ENCODE measurements at regions not wholly inside any gene's neighbourhood (a gene's known extent, or its start where the extent isn't known, plus 50 kb on each side); places are given as distances from the start of the nearest gene placed in this dataset.

DNA sequence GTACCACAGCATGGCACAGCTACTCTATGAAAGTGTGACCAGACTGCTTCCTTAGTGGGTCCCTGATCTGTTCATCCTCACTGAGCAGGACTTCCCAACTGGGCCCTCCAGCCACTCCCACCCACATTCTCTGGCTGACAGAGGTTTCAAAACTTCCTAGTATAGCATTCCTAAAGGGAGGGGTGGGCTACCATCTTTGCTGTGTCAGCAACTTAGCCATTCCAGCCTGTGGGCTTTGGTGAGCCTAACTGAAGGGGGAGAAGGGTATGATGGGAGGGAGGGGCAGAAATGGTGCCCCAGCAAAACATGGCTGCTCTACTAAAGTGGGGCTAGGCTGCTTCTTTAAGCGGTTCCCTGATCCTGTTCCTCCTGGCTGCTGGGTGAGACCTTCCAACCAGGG lies 265.2 kb upstream of the ADGRL4 start:
- Histone ChIP-seq H3K36me3 (ENCODE audit: control insufficient read depth, insufficient read depth, low read length) (no peaks in the 10 kb centered on the region), H3K4me3 (ENCODE audit: low read depth, low read length) (no peak overlapping the region), H3K27me3 (ENCODE audit: control insufficient read depth, insufficient read depth, low read length) (no peaks in the 10 kb centered on the region), H3K27ac (ENCODE audit: low read depth, low read length) (no peak overlapping the region), H3K4me1 (ENCODE audit: control insufficient read depth, insufficient read depth, low read length) (no peaks in the 10 kb centered on the region), H3K9ac (ENCODE audit: low read depth, low read length) (no peak overlapping the region), H3K9me3 (ENCODE audit: control insufficient read depth, insufficient read depth, low read length) (peaks cover 10% of the 10 kb centered on the region; the same call in 1 of the 2 replicates)

- Histone ChIP-seq H3K27me3 (ENCODE audit: control insufficient read depth, insufficient read depth, low read length) (no peaks in the 10 kb centered on the region), H3K9ac (ENCODE audit: low read depth, low read length) (no peak overlapping the region), H3K36me3 (ENCODE audit: control insufficient read depth, insufficient read depth, low read length) (no peaks in the 10 kb centered on the region), H3K9me3 (ENCODE audit: control insufficient read depth, insufficient read depth, low read length) (no peaks in the 10 kb centered on the region), H3K4me1 (ENCODE audit: control insufficient read depth, insufficient read depth, low read length) (peaks cover 46% of the 10 kb centered on the region), H3K27ac (ENCODE audit: low read depth, low read length) (no peak overlapping the region), H3K4me3 (ENCODE audit: low read depth, low read length) (no peak overlapping the region)
Measured at GRCh38 chr1:79264975-79265818, 258.7 kb upstream of the ADGRL4 start.

DNA sequence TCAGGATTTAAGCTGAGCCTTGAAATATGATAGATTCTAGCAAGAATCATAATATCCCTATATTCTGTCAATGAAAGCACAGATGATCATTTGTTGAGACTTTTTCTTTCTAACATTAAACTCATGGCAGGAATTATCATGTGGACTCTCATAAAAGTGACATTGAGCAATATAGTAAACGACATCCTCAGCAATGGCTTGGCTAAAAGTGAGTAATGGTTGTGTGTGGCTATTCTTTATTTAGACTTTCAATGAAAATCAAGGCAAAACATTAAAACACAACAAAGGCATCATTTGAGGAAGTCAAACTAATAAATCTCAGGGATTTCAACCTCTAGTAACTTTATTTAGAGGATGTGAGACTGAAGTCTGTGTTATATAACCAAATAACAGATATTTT lies 257.8 kb upstream of the ADGRL4 start:
- H3K4me1 ChIP-seq (ENCODE audit: control insufficient read depth, insufficient read depth, low read length) = peaks cover 50% of the 10 kb centered on the region
- no peak overlapping the region for H3K4me3 ChIP-seq (ENCODE audit: low read depth, low read length)
- no peaks in the 10 kb centered on the region for H3K27me3 ChIP-seq (ENCODE audit: control insufficient read depth, insufficient read depth, low read length)
- no peak overlapping the region for H3K9ac ChIP-seq (ENCODE audit: low read depth, low read length)
- peak overlapping the region; percentile 90 for H3K27ac ChIP-seq (ENCODE audit: low read depth, low read length)
- no peaks in the 10 kb centered on the region for H3K9me3 ChIP-seq (ENCODE audit: control insufficient read depth, insufficient read depth, low read length)
- no peaks in the 10 kb centered on the region for H3K36me3 ChIP-seq (ENCODE audit: control insufficient read depth, insufficient read depth, low read length)

DNA sequence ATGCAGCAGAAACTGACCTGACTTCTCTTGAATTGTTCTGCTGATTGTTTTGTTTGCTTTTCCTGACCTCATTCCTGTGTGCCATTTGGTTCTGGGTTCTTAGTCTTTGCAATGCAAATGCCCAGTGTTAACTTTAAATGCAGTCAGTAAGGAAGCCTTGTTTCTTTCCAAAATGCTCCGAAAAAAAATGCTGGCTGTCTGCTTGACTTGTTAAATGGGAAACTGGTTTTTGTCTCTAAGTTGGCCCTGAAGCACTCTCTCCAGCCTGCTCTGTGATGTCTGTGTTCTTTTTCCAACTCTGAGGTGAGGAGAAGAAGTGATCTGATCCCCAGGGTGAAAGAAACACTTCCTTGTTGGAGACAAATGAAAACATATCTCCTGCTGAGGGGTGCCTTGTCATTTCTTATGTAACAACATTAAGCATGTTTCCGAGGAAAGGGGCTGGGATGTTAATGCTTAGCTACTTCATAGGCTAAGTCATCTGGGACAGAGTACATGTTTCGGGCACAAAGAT lies 256.3 kb upstream of the ADGRL4 start:
- H3K4me3 ChIP-seq (ENCODE audit: low read depth, low read length) = peak overlapping the region; percentile 22; the same call in 1 of the 2 replicates
- H3K9me3 ChIP-seq (ENCODE audit: control insufficient read depth, insufficient read depth, low read length) = no peaks in the 10 kb centered on the region
- H3K27ac ChIP-seq (ENCODE audit: low read depth, low read length) = peak overlapping the region; percentile 90
- H3K27me3 ChIP-seq (ENCODE audit: control insufficient read depth, insufficient read depth, low read length) = no peaks in the 10 kb centered on the region
- peak overlapping the region; percentile 16 for H3K9ac ChIP-seq (ENCODE audit: low read depth, low read length)
- H3K4me1 ChIP-seq (ENCODE audit: control insufficient read depth, insufficient read depth, low read length) = peaks cover 55% of the 10 kb centered on the region
- no peaks in the 10 kb centered on the region for H3K36me3 ChIP-seq (ENCODE audit: control insufficient read depth, insufficient read depth, low read length)

- H3K9ac ChIP-seq (ENCODE audit: low read depth, low read length) = no peak overlapping the region
- H3K27ac ChIP-seq (ENCODE audit: low read depth, low read length) = no peak overlapping the region
- no peaks in the 10 kb centered on the region for H3K9me3 ChIP-seq (ENCODE audit: control insufficient read depth, insufficient read depth, low read length)
Measured at GRCh38 chr1:79259390-79260336, 253.1 kb upstream of the ADGRL4 start.

GRCh38 chr1:79255421-79255820 lies 248.9 kb upstream of the ADGRL4 start:
- H3K9me3 ChIP-seq (ENCODE audit: control insufficient read depth, insufficient read depth, low read length) = no peaks in the 10 kb centered on the region
- no peak overlapping the region for H3K4me3 ChIP-seq (ENCODE audit: low read depth, low read length)
- peaks cover 11% of the 10 kb centered on the region for H3K4me1 ChIP-seq (ENCODE audit: control insufficient read depth, insufficient read depth, low read length)
- H3K36me3 ChIP-seq (ENCODE audit: control insufficient read depth, insufficient read depth, low read length) = no peaks in the 10 kb centered on the region
- no peak overlapping the region for H3K9ac ChIP-seq (ENCODE audit: low read depth, low read length)
- no peak overlapping the region for H3K27ac ChIP-seq (ENCODE audit: low read depth, low read length)
- H3K27me3 ChIP-seq (ENCODE audit: control insufficient read depth, insufficient read depth, low read length) = no peaks in the 10 kb centered on the region

More at GRCh38 chr1:79259390-79260336, 253.1 kb upstream of the ADGRL4 start:
- no peak overlapping the region for H3K4me3 ChIP-seq (ENCODE audit: low read depth, low read length)
- H3K27me3 ChIP-seq (ENCODE audit: control insufficient read depth, insufficient read depth, low read length) = no peaks in the 10 kb centered on the region
- H3K4me1 ChIP-seq (ENCODE audit: control insufficient read depth, insufficient read depth, low read length) = peaks cover 52% of the 10 kb centered on the region
- no peaks in the 10 kb centered on the region for H3K36me3 ChIP-seq (ENCODE audit: control insufficient read depth, insufficient read depth, low read length)

- Histone ChIP-seq H3K27ac (ENCODE audit: low read depth, low read length) (no peak overlapping the region), H3K4me1 (ENCODE audit: control insufficient read depth, insufficient read depth, low read length) (no peaks in the 10 kb centered on the region), H3K9me3 (ENCODE audit: control insufficient read depth, insufficient read depth, low read length) (no peaks in the 10 kb centered on the region), H3K36me3 (ENCODE audit: control insufficient read depth, insufficient read depth, low read length) (no peaks in the 10 kb centered on the region), H3K27me3 (ENCODE audit: control insufficient read depth, insufficient read depth, low read length) (no peaks in the 10 kb centered on the region), H3K4me3 (ENCODE audit: low read depth, low read length) (no peak overlapping the region), H3K9ac (ENCODE audit: low read depth, low read length) (no peak overlapping the region)
Measured at GRCh38 chr1:79252598-79252997, 246.1 kb upstream of the ADGRL4 start.

DNA sequence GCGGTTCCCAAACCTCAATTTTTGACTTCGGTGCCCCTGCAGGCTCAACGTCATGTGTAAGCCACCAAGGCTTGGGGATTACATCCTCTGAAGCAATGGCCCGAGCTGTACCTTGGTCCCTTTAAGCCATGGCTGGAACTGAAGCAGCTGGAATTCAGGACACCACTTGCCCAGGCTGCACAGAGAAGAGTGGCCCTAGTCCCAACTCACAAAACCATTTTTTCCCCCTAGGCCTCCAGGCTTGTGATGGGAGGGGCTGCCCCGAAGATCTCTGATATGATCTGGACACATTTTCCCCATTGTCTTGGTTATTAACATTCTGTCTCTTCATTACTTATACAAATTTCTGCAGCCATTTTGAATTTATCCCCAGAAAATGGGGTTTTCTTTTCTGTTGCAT lies 233.3 kb upstream of the ADGRL4 start:
- no peak overlapping the region for H3K27ac ChIP-seq (ENCODE audit: low read depth, low read length)
- H3K4me3 ChIP-seq (ENCODE audit: low read depth, low read length) = no peak overlapping the region
- H3K27me3 ChIP-seq (ENCODE audit: control insufficient read depth, insufficient read depth, low read length) = no peaks in the 10 kb centered on the region
- no peak overlapping the region for H3K9ac ChIP-seq (ENCODE audit: low read depth, low read length)
- no peaks in the 10 kb centered on the region for H3K36me3 ChIP-seq (ENCODE audit: control insufficient read depth, insufficient read depth, low read length)
- peaks cover 15% of the 10 kb centered on the region for H3K4me1 ChIP-seq (ENCODE audit: control insufficient read depth, insufficient read depth, low read length)
- H3K9me3 ChIP-seq (ENCODE audit: control insufficient read depth, insufficient read depth, low read length) = peaks cover 16% of the 10 kb centered on the region

- peaks cover 13% of the 10 kb centered on the region for H3K9me3 ChIP-seq (ENCODE audit: control insufficient read depth, insufficient read depth, low read length)
- H3K27me3 ChIP-seq (ENCODE audit: control insufficient read depth, insufficient read depth, low read length) = no peaks in the 10 kb centered on the region
- no peaks in the 10 kb centered on the region for H3K36me3 ChIP-seq (ENCODE audit: control insufficient read depth, insufficient read depth, low read length)
- H3K27ac ChIP-seq (ENCODE audit: low read depth, low read length) = peak overlapping the region; percentile 21
- peaks cover 15% of the 10 kb centered on the region for H3K4me1 ChIP-seq (ENCODE audit: control insufficient read depth, insufficient read depth, low read length)
- H3K9ac ChIP-seq (ENCODE audit: low read depth, low read length) = no peak overlapping the region
- no peak overlapping the region for H3K4me3 ChIP-seq (ENCODE audit: low read depth, low read length)
Measured at GRCh38 chr1:79235301-79236002, 228.9 kb upstream of the ADGRL4 start.

DNA sequence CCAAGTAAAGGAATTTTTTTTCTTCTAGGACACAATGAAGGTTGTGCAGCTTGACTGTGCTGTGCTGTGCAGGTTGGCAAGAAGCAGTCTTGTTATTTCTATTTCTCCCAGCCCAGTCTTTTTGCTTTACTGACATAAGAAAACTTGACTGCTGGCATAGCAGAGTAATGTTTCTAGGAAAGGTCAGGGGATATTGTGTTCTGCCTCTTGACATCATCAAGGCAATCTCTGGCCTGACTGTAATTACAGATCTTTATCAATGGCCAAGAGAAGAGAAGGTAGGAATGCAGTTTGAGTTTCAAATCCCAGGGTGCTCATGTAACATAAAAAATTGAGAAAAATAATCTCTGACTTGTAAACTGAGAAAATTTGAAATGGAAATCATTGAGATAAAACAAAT lies 226.3 kb upstream of the ADGRL4 start:
- Histone ChIP-seq H3K27me3 (ENCODE audit: control insufficient read depth, insufficient read depth, low read length) (no peaks in the 10 kb centered on the region), H3K36me3 (ENCODE audit: control insufficient read depth, insufficient read depth, low read length) (no peaks in the 10 kb centered on the region), H3K4me3 (ENCODE audit: low read depth, low read length) (no peak overlapping the region), H3K4me1 (ENCODE audit: control insufficient read depth, insufficient read depth, low read length) (peaks cover 15% of the 10 kb centered on the region), H3K9me3 (ENCODE audit: control insufficient read depth, insufficient read depth, low read length) (0 out of 2 replicates have a peak, but pooled peaks cover 6% of the 10 kb centered on the region), H3K27ac (ENCODE audit: low read depth, low read length) (no peak overlapping the region), H3K9ac (ENCODE audit: low read depth, low read length) (no peak overlapping the region)

All from HUES48 (cell line).